GM21619 (cell line): ENCODE measurements at regions not wholly inside any gene's neighbourhood (a gene's known extent, or its start where the extent isn't known, plus 50 kb on each side); places are given as distances from the start of the nearest gene placed in this dataset.
"Not testable (repeated sequence)": the region's sequence is repeated elsewhere in the genome, so short reads cannot be mapped to it uniquely, and the experiment has no call there.

Experiments
- ATAC-seq: cut with Tn5 transposase; IDR thresholded peaks from one replicate; pipeline ENCODE4 v1.9.1; 2021; ENCODE audit not compliant: unreplicated experiment

- no peak for ATAC-seq
Measured at GRCh38 chr4:82194329-82194728, 179.5 kb downstream of the HNRNPD start.

DNA sequence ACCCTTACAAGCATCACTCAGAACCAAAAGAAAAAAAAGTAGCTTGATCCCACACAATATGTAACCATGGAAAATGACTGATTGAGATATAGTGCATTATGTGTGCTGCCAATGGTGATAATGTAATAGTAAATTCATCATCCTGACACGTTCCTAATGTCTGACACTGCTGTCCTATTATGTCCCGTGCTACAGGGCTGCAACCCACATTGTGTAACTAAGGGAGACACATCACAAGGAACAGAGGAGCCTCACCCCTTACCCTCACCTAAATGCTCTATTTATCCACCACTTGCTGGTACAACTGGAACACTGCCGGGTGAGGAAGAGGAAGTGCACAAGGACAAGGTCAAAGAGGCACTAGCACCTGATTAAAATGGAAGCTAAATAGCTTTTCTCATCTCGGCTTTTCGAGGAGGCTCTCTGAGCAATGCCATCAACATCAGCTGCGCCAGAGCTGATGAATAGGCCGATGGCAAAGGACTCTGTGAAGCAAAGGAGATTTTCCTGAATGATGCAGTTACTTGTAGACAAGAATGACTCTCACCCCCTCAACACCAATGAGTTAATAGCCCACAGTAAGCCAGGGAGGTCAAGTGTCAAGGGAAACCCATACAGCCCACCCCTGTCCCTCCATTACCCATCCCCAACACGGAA is 181.6 kb downstream of the HNRNPD start:
- no peak for ATAC-seq

DNA sequence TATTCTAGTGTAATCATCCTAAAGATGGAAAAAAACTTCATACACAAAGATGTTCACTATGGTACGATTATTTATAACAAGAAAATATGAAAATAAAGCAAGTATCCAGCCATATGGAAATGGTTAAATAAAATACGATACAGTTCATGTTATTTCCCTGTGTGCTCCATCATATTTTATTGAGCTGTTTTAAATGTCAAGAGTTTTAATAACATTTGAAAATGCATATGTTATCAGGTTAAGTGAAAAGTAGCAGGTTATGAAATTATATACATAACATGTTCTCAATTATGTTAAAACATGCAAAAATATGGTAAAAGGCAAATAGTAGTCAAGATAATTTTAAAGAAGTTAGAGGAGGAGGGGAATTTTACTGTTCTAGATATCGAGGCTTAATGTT is 192.0 kb downstream of the HNRNPD start:
- ATAC-seq = no peak

DNA sequence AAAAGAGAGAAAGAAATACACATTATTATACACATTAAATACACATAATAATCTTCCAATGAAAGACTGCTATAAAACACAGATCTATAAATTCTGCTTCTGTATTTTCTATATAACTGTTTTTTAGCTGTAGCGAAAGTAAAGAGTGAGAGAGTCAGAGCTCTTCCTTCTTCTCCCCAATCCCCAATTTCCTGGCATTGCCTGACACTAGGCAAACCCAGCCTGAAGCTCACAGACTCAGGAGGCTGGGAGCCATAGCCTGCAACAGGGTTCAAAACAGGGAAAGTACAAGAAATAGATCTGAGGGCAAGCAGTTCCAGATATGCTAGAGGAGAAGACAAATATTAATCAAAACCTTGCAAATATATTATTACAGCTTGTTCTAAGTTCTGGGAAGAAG is 201.6 kb downstream of the HNRNPD start:
- ATAC-seq = no peak

DNA sequence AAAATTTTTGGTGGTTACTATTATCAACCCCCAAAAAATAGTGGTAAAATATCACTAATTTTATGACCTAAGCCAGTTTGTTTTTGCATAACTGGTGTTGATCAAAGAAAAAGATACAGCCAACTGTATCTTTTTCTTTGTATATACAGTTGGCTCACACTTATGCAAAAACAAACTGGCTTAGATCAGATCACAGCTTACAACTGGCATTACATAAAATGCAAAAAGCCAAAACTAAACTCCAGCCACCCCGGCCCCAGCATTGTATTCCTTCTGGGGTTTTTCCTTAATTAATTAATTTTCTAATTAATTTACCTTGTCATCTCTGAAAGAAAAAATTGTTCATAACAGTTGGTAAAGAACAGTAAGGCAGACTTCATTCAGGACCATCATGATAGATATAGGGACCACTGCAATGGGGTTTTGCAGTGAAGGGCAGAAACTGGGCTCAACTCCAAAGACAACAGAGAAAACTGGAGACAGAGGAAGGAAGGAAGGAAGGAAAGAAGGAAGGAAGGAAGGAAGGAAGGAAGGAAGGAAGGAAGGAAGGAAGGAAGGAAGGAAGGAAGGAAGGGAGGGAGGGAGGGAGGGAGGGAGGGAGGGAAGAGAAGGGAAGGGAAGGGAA is 202.1 kb downstream of the HNRNPD start:
- ATAC-seq = no peak

- no peak for ATAC-seq
Measured at GRCh38 chr4:82149750-82150149, 224.0 kb downstream of the HNRNPD start.

GRCh38 chr4:82145850-82146249 is 227.9 kb downstream of the HNRNPD start:
- no peak for ATAC-seq

- no peak for ATAC-seq
Measured at GRCh38 chr4:82140422-82140821, 233.4 kb downstream of the HNRNPD start.

GRCh38 chr4:82139287-82139686 is 234.5 kb downstream of the HNRNPD start:
- no peak for ATAC-seq

DNA sequence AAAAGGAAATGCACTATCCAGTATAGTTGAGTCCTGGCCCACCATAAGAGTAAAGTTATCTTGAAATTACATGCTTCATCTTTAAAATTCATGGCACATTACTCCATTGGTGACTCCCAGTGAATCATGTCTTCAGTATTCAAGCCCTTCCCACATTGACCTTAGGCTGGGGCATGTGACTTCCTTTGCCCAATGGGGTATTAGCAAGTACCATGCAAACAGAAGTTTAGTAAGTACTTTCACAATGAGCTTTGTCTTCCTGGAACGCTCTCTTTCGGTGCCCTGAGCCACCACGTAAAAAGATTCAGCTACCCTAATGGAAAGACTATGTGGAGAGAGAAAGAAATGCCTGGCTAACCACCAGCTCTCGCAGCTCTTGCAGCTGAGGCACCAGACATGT is 235.4 kb downstream of the HNRNPD start:
- ATAC-seq = no peak

DNA sequence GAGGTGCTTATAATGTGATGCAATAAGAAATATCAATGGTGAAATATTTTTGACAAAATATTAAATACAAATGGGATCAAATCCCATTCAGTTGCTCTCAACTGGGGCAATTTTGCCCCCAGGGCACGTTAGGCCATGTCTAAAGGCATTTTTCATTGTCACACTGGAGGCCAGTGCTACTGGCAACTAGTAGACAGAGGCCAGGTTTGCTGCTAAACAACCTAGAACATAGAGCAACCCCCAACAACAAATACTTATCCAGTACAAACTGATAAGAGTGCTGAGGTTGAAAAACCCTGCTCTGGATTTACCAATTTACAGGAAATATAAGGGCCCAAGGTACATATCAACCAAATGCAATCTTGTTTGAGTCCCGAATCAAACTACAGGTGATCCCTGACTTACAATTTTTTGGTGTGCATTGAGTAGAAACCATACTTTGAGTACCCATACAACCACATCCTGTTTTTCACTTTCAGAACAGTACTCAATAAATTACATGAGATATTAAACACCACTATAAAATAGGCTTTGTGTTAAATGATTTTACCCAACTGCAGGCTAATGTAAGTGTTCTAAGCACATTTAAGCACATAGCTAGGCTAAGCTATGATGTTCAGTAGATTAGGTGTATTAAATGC is 237.5 kb downstream of the HNRNPD start:
- ATAC-seq = no peak

- ATAC-seq = no peak
Measured at GRCh38 chr4:82128355-82128754, 245.4 kb downstream of the HNRNPD start.

DNA sequence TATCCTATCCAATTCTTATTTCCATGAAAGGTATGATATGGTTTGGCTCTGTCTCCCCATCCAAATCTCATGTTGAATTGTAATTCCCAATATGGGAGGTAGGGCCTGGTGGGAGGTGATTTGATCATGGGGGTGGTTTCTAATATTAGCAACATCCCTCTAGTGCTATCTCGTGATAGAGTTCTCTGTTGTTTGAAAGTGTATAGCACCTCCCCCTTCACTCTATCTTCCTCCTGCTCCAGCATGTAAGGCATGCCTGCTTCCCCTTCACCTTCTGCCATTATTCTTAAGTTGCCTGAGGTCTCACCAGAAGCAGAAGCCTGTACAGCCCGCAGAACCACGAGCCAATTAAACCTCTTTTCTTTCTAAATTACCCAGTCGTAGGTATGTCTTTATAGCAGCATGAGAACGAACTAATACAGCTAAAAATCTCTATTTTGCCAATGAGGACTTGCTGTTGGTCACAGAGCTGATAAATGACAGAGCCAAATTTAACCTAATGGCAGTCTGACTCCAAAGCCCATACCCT is 247.2 kb downstream of the HNRNPD start:
- ATAC-seq = no peak

DNA sequence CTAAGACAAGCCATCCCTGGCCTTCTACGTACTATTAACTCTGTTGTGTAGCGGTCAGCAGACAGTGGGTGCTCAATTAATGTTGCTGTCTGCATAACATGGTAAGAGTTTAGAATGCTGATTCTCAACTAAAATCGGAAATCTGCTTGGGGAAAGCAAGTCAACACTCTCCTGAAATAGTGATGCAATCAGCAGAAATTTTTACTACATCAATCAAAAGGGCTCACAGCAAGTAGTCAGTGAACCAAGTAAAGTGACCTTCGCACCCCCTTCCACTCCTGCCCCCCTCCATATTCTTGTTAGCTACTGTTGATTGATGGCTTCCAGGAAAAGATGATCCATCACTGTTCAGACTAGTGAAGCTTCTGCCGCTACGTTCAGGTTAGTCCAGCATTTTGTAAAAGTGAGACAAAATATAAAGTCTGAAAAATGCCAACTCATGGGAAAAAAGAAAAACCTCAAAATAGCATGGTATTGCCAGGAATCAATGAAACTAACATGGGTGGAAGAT is 247.9 kb downstream of the HNRNPD start:
- ATAC-seq = no peak

GRCh38 chr4:82124932-82125786 is 248.6 kb downstream of the HNRNPD start:
- no peak for ATAC-seq

DNA sequence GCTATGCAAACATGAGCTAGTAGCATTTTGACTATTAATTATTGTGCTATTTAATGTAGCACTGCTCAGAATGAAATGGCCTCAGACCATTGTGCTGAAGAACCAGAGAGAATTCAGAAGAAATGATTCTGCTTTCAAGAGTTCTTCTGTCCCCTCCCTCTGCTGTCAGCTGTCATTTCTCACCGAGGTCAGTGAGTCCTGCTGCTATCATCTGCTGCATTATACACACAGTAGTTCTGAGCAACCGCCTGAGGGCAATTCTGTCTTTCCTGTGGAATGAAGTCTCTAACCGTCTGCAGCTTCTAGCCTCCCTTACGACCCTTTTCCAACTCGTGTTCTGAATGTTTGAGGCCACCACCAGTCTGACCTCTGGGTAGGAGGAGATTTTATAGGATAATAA is 249.4 kb downstream of the HNRNPD start:
- ATAC-seq = no peak

- ATAC-seq = no peak
Measured at GRCh38 chr4:82123934-82124333, 249.9 kb downstream of the HNRNPD start.

GRCh38 chr4:82115183-82115582 is 258.6 kb downstream of the HNRNPD start:
- not testable (repeated sequence) for ATAC-seq

GRCh38 chr4:82108506-82108905 is 265.3 kb downstream of the HNRNPD start:
- ATAC-seq = no peak

DNA sequence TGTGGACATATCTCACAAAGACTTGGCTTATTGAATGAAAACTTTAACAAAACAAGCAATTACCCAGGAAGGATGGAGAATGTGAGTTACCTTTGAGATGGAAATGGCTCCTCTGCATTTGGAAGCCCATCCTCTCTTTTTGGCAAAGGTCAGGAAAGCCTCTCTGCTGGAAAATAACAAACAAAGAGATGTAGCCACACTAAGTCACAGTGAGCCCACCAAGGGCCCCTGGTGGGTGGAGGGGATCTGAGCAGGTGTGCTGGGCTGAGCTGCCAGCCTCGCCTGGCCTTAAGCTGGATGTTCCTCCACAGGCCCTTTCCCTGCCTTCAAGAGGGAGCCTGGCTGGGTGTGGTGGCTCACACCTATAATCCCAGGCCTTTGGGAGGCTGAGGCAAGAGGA is 269.2 kb downstream of the HNRNPD start:
- no peak for ATAC-seq

DNA sequence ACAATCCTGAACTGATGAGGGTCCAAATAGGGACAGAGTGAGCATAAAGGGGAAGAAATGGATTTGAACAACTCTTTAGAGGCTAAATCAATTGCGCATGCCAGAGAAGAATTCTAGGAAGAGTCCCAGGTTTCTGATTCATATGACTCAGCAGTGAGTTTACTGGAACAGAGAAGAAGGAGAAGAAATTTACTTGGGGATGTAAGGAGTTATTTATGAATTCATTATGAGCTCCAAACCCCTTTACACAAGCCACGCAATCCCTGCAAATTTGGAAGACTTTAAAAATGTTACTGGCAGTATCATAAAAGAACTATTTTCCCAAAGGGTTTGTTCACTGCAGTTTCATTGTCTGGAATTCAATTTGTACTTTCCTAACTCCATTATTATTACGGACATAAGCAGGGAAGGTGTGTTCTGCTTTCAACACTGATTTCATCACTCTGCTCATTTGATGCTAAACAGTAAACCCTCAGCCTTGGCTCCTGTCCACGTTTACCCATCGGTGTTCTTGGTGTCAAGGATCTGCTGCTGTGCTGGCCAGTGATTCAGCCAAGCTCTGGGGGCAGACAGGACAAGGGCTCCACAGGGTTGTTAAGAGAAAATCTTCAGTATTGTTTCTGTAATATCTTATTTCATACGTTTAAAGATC is 273.7 kb downstream of the HNRNPD start:
- no peak for ATAC-seq
